Frontal cortex (tissue), 3 donors: ENCODE measurements at regions not wholly inside any gene's neighbourhood (a gene's known extent, or its start where the extent isn't known, plus 50 kb on each side); places are given as distances from the start of the nearest gene placed in this dataset.
"Not testable (repeated sequence)": the region's sequence is repeated elsewhere in the genome, so short reads cannot be mapped to it uniquely, and the experiment has no call there.

Source experiments
- DNase-seq, 2 donors: peaks; one replicate each; pipeline ENCODE4 v3.0.0; 2012; ENCODE audit warnings: low spot score in 2 of 2
- FAIRE-seq: peaks from 2 replicates; lab custom pipeline; 2012; peaks lifted over from hg19 to GRCh38; lab: Jason Lieb, UNC
- donor health status: control.
- donor health status: control.
- donor health status: control.

GRCh38 chr1:217062586-217062985, 339.4 kb upstream of the ESRRG start:
- DNase-seq (no peak), FAIRE-seq (no peak)

- DNase-seq (no peak), FAIRE-seq (no peak)
Measured at GRCh38 chr1:217059401-217059800, 336.2 kb upstream of the ESRRG start.

- no peak for FAIRE-seq
Measured at GRCh38 chr1:217053676-217054075, 330.4 kb upstream of the ESRRG start.

GRCh38 chr1:217052626-217053025, 329.4 kb upstream of the ESRRG start:
- DNase-seq (no peak), FAIRE-seq (no peak)

More at GRCh38 chr1:217053676-217054075, 330.4 kb upstream of the ESRRG start:
- DNase-seq: no peak

GRCh38 chr1:217052196-217052595, 329.0 kb upstream of the ESRRG start:
- no peak for FAIRE-seq
- DNase-seq: no peak

GRCh38 chr1:217049721-217050120, 326.5 kb upstream of the ESRRG start:
- DNase-seq: no peak
- FAIRE-seq: no peak

GRCh38 chr1:217049081-217049480, 325.9 kb upstream of the ESRRG start:
- FAIRE-seq (no peak), DNase-seq (no peak)

- DNase-seq (no peak), FAIRE-seq (no peak)
Measured at GRCh38 chr1:217048104-217048707, 325.0 kb upstream of the ESRRG start.

GRCh38 chr1:217040711-217041455, 317.7 kb upstream of the ESRRG start:
- FAIRE-seq (no peak), DNase-seq (no peak)

GRCh38 chr1:217039926-217040325, 316.7 kb upstream of the ESRRG start:
- no peak for DNase-seq
- FAIRE-seq: no peak

- not testable (repeated sequence) for DNase-seq, FAIRE-seq
Measured at GRCh38 chr1:217039139-217039538, 315.9 kb upstream of the ESRRG start.

- DNase-seq: no peak
- FAIRE-seq: no peak
Measured at GRCh38 chr1:217036757-217037156, 313.5 kb upstream of the ESRRG start.

GRCh38 chr1:217032715-217033367, 309.6 kb upstream of the ESRRG start:
- no peak for DNase-seq
- FAIRE-seq: no peak

- no peak for DNase-seq
- no peak for FAIRE-seq
Measured at GRCh38 chr1:217029281-217030157, 306.3 kb upstream of the ESRRG start.

GRCh38 chr1:217027403-217028080, 304.3 kb upstream of the ESRRG start:
- FAIRE-seq (no peak), DNase-seq (no peak)

GRCh38 chr1:217026531-217026930, 303.3 kb upstream of the ESRRG start:
- no peak for FAIRE-seq
- no peak for DNase-seq

- DNase-seq (no peak), FAIRE-seq (no peak)
Measured at GRCh38 chr1:217025381-217025780, 302.2 kb upstream of the ESRRG start.

GRCh38 chr1:217024911-217025310, 301.7 kb upstream of the ESRRG start:
- no peak for FAIRE-seq
- DNase-seq: no peak

- FAIRE-seq: no peak
- DNase-seq: no peak
Measured at GRCh38 chr1:217021956-217022355, 298.7 kb upstream of the ESRRG start.

GRCh38 chr1:217021400-217021799, 298.2 kb upstream of the ESRRG start:
- FAIRE-seq (no peak), DNase-seq (no peak)
